Heart left ventricle (tissue), 13 donors: ENCODE measurements at regions not wholly inside any gene's neighbourhood (a gene's known extent, or its start where the extent isn't known, plus 50 kb on each side); places are given as distances from the start of the nearest gene placed in this dataset.

ENCODE experiments used
- POLR2A ChIP-seq, 2 donors: fragments of 450-650 bp; IDR thresholded peaks; one replicate each; pipeline ENCODE4 v1.6.1; 2017; ENCODE audit warnings: antibody characterized with exemption in 2 of 2, mild to moderate bottlenecking in 2 of 2, moderate library complexity in 2 of 2
- TF ChIP-seq, protein P1 (sequence below), 12 donors: fragments of 200-600 bp; sonication (generic) in 4 of 12; IDR thresholded peaks; one replicate each; pipeline versions ENCODE4 v1.5.0 to v1.8.0; 2018 to 2022; ENCODE audit warnings: antibody characterized with exemption in 12 of 12, mild to moderate bottlenecking in 5 of 12
- donor health status: ischemic (EF 13 %, LVEDD 7.1; RV severe dilation, severe dysfunction).
- donor health status: DM: no; HTN: yes; CAD: no.
- donor health status: DM: no; HTN: no; CAD: no.
- donor health status: ischemic (EF 25% LVEDD 6.9; RV normal size, moderate dysfunction).
- donor health status: ischemic (EF 25% LVEDD 5.7; RV mildly dilated, moderate dysfunction).
- donor health status: ischemic (EF 35%, LVEDD 5.7; RV mildly dilated, moderate dysfunction).
- donor health status: nonischemic (EF 11% LVEDD 7.7; RV severe dilation, severe dysfunction).
- donor health status: DM: yes; HTN: yes; CAD: no.
- donor health status: PGD.
- donor health status: ischemic (EF 29% LVEDD 5.4; RV normal size, mild dysfunction).
- donor health status: nonischemic (EF 23%, LVEDD 6.1; RV moderate dilation, normal function).

DNA sequence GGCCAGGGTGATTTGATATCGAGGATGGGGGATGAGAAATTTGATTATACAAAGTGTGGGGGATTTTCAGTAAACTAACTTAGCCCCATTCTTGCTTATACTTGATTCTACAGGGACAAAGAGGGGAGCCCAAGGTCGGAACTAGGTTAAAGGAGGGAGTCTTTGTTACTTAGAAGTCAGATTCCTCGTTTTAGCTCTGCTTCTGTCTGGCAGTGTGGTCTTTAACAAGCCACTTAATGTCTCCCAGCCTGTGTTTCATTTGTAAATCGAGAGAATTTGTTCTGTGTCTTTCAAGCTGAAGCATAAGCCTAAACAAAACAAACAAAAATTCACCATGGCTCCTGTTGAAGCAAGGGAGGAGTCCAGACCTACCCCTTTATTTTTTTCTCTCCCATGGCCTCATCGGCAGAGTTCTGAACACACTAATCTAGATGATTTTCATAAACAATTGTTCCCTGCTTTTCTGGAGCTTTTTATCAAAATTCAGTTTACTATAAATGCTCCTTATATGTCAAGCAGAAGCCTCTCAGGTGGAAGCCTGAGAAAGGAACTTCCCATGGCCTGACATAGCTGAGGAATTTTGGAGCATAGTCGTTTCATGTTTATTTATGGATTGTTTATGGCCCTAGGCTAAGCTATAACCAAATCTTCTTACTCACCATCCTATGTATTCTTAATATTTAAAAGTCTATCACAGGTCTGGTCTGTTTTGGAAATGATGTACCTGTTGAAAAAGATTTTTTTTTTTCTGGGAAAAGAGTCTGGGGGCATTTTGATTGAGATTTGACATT, 62.6 kb upstream of the SYTL5 start:
- TF ChIP-seq, protein P1, sequence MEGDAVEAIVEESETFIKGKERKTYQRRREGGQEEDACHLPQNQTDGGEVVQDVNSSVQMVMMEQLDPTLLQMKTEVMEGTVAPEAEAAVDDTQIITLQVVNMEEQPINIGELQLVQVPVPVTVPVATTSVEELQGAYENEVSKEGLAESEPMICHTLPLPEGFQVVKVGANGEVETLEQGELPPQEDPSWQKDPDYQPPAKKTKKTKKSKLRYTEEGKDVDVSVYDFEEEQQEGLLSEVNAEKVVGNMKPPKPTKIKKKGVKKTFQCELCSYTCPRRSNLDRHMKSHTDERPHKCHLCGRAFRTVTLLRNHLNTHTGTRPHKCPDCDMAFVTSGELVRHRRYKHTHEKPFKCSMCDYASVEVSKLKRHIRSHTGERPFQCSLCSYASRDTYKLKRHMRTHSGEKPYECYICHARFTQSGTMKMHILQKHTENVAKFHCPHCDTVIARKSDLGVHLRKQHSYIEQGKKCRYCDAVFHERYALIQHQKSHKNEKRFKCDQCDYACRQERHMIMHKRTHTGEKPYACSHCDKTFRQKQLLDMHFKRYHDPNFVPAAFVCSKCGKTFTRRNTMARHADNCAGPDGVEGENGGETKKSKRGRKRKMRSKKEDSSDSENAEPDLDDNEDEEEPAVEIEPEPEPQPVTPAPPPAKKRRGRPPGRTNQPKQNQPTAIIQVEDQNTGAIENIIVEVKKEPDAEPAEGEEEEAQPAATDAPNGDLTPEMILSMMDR (IDR thresholded peaks at IDR 0.05), result no peak
- no peak for TF ChIP-seq POLR2A (IDR thresholded peaks at IDR 0.05)
